Fibroblast of peridontal ligament (primary cell): ENCODE measurements at regions not wholly inside any gene's neighbourhood (a gene's known extent, or its start where the extent isn't known, plus 50 kb on each side); places are given as distances from the start of the nearest gene placed in this dataset.

ENCODE experiments used
- DNase-seq: peaks from one replicate; pipeline ENCODE4 v3.0.0-alpha.2; 2010; ENCODE audit errors: extremely low read depth

DNA sequence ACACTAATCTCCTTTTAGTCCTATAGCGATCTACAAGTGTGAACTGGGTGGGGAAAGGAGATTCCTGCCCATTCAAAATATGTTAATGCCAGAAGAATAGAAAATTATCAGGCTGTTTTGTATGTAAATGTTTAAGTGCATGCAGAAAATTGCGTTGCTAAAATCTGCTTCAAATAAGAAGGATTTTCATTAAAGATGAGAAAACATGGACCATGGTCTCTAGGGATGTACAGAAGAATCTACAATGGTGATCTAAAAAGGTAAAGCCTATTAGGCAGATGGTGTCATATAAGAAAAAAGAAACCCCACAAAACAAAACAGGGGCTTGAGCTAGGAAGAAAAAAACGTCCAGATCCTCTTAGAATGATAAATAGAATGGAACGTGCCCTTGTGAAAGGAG is 287.5 kb upstream of the ROBO1 start:
- no peak for DNase-seq

DNA sequence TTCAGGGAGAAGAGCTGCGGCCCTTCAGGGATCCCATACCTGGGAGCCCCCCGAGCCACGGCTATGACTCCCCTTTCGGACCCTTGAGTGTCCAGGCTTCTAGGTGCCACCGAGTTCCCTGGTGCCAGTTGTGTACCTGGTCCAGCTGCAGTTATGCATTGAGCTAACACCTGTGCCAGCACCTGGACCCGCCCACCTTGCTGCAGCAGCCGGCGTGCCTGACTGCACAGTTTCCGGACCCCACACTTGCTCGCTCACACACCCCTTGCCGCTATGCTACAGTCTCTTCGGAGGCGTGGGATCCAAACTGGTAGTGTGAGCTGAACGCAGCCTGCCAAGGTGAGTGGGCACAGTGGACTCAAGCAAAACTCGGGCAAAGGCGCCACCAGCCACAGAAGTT is 284.5 kb upstream of the ROBO1 start:
- DNase-seq: no peak

- DNase-seq: no peak
These were observed 283.8 kb upstream of the ROBO1 start for GRCh38 chr3:80051602-80051962.

- no peak for DNase-seq
These were observed 283.2 kb upstream of the ROBO1 start for GRCh38 chr3:80050826-80051601.

DNA sequence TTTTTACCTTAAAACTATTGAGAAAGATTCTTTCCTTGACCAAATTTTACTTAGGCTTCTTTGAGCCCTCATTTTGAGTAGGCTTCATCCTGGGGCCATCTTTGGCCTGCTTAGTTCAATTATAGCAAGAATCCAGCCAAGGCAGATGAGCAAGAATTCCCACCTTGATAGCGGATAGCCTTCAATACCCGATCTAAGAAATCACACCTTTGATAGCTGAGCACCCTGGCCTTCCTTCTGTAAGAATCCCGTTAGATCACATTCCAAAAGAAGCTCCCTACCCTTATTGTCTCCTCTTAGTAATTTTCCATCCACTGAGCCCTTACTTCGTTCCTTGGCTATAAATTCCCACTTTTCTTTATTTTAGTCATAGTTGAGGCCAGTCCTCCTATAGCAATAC is 275.4 kb upstream of the ROBO1 start:
- no peak for DNase-seq

- DNase-seq: no peak
These were observed 272.3 kb upstream of the ROBO1 start for GRCh38 chr3:80040067-80040466.

- no peak for DNase-seq
These were observed 268.4 kb upstream of the ROBO1 start for GRCh38 chr3:80036176-80036575.

- no peak for DNase-seq
These were observed 267.2 kb upstream of the ROBO1 start for GRCh38 chr3:80035021-80035420.

DNA sequence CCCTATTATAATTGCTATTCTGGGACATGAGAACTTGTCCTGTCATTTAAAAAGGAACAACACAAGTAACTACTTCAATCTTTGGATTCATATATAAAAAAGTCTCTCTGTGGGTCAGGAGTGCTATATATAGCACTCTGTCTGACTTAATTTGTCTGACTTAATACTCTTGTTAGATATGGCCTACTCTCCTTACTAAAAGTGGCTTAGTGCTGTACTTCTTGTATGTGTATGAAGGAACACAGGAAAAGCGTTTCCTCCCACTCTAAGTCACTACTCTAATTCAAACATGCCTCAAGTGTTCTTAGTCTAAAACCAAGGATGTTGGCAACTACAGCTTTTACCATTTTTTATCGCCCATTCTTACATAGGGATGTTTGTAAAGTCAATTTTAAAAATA is 255.2 kb upstream of the ROBO1 start:
- DNase-seq: no peak

GRCh38 chr3:80018375-80018774 is 250.6 kb upstream of the ROBO1 start:
- no peak for DNase-seq

GRCh38 chr3:80017369-80017768 is 249.6 kb upstream of the ROBO1 start:
- no peak for DNase-seq

- no peak for DNase-seq
These were observed 246.8 kb upstream of the ROBO1 start for GRCh38 chr3:80014576-80014975.

DNA sequence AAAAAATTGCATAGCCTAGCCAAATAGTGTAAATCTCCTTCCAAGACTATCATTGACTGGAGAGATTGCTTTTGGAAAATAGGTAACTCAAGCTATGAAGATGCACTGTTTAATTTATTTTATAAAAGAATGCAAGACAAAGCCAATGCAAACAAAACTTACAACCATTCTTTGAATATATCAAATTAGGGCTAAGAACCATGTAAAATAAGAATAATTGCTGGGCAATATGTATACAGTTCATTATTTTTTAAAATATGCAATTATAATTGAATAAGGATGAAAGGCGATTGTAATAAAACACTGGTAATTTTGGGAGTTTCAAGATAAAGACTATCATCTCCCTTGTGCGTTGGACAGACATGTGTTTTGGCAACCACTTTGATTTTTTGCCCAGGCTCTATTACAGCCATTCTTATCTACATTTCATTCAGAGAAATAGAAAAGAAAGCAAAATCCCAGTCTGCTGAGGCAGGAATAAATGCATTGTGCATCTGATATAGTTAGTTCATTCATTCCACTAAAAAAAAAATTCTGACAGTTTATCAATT is 242.3 kb upstream of the ROBO1 start:
- DNase-seq: no peak

DNA sequence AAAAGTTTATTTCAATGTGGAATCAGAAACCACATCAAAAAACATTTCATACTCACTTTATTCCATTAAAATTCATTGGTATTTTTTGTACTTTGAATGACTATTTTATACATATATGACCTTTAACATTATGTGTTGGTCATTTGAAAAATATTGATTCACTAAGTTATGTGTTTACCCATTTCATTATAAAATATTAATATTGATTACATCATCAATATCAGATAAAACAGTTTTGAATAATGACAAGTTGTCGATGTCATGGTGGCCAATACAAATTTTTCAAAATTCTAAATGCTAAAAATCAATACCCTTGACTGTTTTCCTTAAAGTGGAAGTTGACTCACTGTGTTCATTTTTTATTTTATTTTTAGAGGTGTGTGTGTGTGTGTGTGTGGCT is 239.7 kb upstream of the ROBO1 start:
- DNase-seq: no peak

- DNase-seq: no peak
These were observed 238.5 kb upstream of the ROBO1 start for GRCh38 chr3:80006315-80006714.

- no peak for DNase-seq
These were observed 232.2 kb upstream of the ROBO1 start for GRCh38 chr3:80000022-80000421.

DNA sequence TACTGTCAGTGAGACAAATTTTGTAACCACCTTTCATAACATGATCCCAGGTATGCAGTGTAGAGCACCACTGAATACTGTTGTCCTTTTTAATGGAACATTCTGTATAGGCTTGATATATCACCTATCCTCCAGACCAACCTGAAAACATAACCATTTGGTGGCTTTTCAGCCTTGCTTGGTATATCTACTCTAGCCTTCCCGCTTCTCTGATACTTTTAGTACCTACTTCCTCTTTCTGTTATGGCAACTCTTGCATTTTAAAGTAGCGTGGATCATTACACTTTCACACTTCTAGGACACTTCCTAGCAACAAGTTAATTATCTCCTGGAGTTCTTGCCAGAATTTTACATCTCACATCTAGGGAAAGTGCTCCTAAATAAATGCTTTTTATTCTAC is 226.6 kb upstream of the ROBO1 start:
- no peak for DNase-seq

DNA sequence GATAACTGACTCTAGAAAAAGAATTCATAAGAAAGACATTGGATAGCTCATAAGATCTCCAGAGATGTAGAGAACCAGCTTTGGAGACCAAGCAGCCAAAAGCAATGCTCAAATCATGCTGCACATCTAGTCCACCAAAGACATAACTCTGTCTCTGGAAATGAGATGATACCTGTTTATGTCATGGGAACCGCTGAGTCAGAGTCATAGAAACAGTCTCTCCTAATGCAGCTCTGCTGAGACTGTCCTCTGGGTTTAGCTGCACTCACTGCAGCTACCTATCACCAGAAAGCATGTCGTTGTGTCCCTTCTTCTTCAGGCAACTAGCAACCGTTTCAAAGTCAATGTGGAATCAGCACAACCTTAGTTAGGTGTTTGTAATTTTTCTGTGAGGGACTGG is 218.5 kb upstream of the ROBO1 start:
- no peak for DNase-seq

GRCh38 chr3:79985816-79986215 is 218.0 kb upstream of the ROBO1 start:
- no peak for DNase-seq

- no peak for DNase-seq
These were observed 215.3 kb upstream of the ROBO1 start for GRCh38 chr3:79983118-79983517.

DNA sequence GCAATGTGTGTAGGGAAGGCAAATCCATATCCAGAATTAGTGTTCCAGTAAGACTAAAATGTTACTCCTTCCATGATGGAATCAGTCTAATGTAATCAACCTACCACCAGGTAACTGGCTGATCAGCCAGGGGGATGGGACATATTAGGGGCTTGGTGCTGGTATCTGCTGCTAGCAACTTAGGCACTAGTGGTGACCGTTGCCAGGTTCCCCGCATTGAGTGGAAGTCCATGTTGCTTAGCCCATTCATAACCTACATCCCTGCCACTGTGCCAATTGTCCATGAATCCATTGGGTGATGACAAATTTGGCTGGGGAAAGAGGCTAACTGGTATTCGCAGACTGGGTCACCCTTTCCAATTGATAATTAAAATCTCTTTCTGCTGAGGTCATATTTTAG is 212.2 kb upstream of the ROBO1 start:
- no peak for DNase-seq

DNA sequence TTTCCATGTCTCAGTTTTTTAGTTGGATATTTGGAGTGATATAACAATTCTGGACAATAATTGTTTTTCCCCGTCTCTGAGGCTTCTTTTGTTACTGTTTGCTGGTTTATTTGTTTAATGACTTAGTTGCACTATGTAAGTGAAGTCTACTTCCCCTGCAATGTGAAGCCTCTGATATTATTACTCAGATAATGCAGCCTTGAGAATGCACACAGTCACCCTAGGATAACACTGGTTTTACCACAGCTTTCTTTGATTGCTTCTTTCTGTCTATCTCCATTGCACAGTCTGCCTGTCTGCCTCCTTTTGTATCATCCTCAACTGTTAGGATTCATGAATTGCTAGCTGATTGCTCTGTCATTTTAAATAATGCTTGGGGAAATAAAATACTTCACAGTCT is 208.7 kb upstream of the ROBO1 start:
- no peak for DNase-seq

DNA sequence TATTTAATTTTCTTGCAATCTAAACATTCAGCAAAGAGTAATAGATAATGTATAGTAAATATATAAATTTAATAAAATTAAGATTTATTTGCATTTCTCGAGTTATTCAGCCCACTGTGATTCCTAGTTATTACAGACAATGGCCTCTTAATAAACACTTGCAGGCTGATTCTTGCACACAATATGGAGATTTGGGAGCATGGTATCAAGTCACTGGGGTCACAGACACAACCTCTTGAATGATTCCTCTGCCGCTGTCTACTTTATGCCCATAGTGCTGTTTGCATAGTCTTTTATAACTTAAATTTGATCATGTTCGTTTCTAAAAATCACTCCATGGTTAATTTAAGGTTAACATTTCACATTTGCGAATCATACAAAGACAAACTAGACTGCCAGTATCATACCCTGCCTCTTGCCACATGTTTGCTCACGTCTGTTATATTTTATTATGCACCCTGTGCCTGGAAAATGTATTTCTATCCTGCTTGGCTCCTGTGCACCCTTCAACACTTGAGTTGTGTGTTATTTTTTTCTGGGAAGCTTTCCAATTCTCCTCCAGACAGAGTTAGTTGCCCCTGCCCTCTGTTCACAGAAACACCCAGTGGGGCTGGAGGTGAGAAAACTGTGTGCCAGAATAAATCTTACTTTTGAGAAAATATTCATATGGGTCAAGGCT is 206.3 kb upstream of the ROBO1 start:
- DNase-seq: no peak
